HEK293T (cell line): ENCODE measurements at regions not wholly inside any gene's neighbourhood (a gene's known extent, or its start where the extent isn't known, plus 50 kb on each side); places are given as distances from the start of the nearest gene placed in this dataset.
"Not testable (repeated sequence)": the region's sequence is repeated elsewhere in the genome, so short reads cannot be mapped to it uniquely, and the experiment has no call there.

Source experiments
- CTCF ChIA-PET: fragments of 350-600 bp; formaldehyde crosslinking; extraction: SDS; loops from one replicate; lab custom pipeline; 2021; ENCODE audit warnings: antibody characterized with exemption, inconsistent platforms; lab: Yijun Ruan, JAX
- POLR2A ChIA-PET: fragments of 350-600 bp; formaldehyde crosslinking; extraction: SDS; loops from one replicate; lab custom pipeline; 2020; ENCODE audit warnings: antibody characterized with exemption, inconsistent platforms; lab: Yijun Ruan, JAX
- DNase-seq: peaks from one replicate; pipeline ENCODE4 v3.0.0; 2012; ENCODE audit warnings: mixed read lengths; ENCODE audit errors: extremely low spot score
- ARNT ChIP-seq: fragments of 450-650 bp; IDR thresholded peaks from 2 replicates; pipeline ENCODE4 v1.6.1; 2017; ENCODE audit warnings: mild to moderate bottlenecking
- BHLHE40 ChIP-seq: fragments of 450-650 bp; IDR thresholded peaks from 2 replicates; pipeline ENCODE4 v1.6.1; 2016; ENCODE audit warnings: mild to moderate bottlenecking, moderate library complexity, borderline replicate concordance
- CTBP1 ChIP-seq: fragments of 450-650 bp; IDR thresholded peaks from 2 replicates; pipeline ENCODE4 v1.6.1; 2016; ENCODE audit warnings: borderline replicate concordance
- ELF4 ChIP-seq: fragments of 450-650 bp; IDR thresholded peaks from 2 replicates; pipeline ENCODE4 v1.6.1; 2017; ENCODE audit warnings: antibody characterized with exemption
- FOXA1 ChIP-seq: fragments of 450-650 bp; IDR thresholded peaks from 2 replicates; pipeline ENCODE4 v1.6.1; 2016; ENCODE audit warnings: mild to moderate bottlenecking
- FOXK2 ChIP-seq: fragments of 450-650 bp; IDR thresholded peaks from 2 replicates; pipeline ENCODE4 v1.6.1; 2016; ENCODE audit warnings: mild to moderate bottlenecking
- FOXM1 ChIP-seq: fragments of 450-650 bp; IDR thresholded peaks from 2 replicates; pipeline ENCODE4 v1.6.1; 2017; ENCODE audit warnings: mild to moderate bottlenecking, borderline replicate concordance
- HDGF ChIP-seq: fragments of 450-650 bp; IDR thresholded peaks from 2 replicates; pipeline ENCODE4 v1.6.1; 2017; ENCODE audit warnings: antibody characterized with exemption, borderline replicate concordance
- L3MBTL2 ChIP-seq: fragments of 450-650 bp; conservative IDR thresholded peaks from 2 replicates; pipeline ENCODE4 v1.6.1; 2016; ENCODE audit warnings: mild to moderate bottlenecking
- LEF1 ChIP-seq: fragments of 450-650 bp; IDR thresholded peaks from 2 replicates; pipeline ENCODE4 v1.6.1; 2017; ENCODE audit warnings: mild to moderate bottlenecking, borderline replicate concordance
- NFRKB ChIP-seq: fragments of 450-650 bp; IDR thresholded peaks from 2 replicates; pipeline ENCODE4 v1.6.1; 2016; ENCODE audit warnings: mild to moderate bottlenecking, moderate library complexity
- PKNOX1 ChIP-seq: fragments of 450-650 bp; IDR thresholded peaks from 2 replicates; pipeline ENCODE4 v1.6.1; 2016
- SP1 ChIP-seq: fragments of 450-650 bp; IDR thresholded peaks from 2 replicates; pipeline ENCODE4 v1.6.1; 2017
- SUZ12 ChIP-seq: fragments of 450-650 bp; IDR thresholded peaks from 2 replicates; pipeline ENCODE4 v1.6.1; 2016; ENCODE audit warnings: mild to moderate bottlenecking
- TARDBP ChIP-seq: fragments of 450-650 bp; IDR thresholded peaks from 2 replicates; pipeline ENCODE4 v1.6.1; 2016
- ZNF384 ChIP-seq: fragments of 450-650 bp; IDR thresholded peaks from 2 replicates; pipeline ENCODE4 v1.6.1; 2016

- POLR2A ChIA-PET: no interaction called here
- CTCF ChIA-PET: no interaction called here
Measured at GRCh38 chr17:21539146-21539545, 153.2 kb upstream of the KCNJ18 start.

GRCh38 chr17:21540502-21540901 is 151.8 kb upstream of the KCNJ18 start:
- CTCF ChIA-PET: interaction anchor here (0.8 kb wide), 1 partner anchor 28 kb away, joined by 3 read pairs; no protein-coding TSS in a partner anchor
- TF ChIP-seq SUZ12: no peak
- DNase-seq: no peak
- POLR2A ChIA-PET: interaction anchor here (0.9 to 1.5 kb wide), 2 partner anchors 9 to 65 kb away, joined by 3 read pairs; no protein-coding TSS in a partner anchor

More at GRCh38 chr17:21539146-21539545, 153.2 kb upstream of the KCNJ18 start:
- TF ChIP-seq SUZ12 (no peak), PKNOX1 (no peak), FOXK2 (no peak), NFRKB (no peak), ZNF384 (no peak), TARDBP (no peak), CTBP1 (no peak), L3MBTL2 (no peak), SP1 (no peak), BHLHE40 (no peak), HDGF (no peak), FOXM1 (no peak), ELF4 (no peak), LEF1 (no peak), ARNT (no peak), FOXA1 (no peak)
- DNase-seq: no peak

- DNase-seq: no peak
- ChIA-PET CTCF (no interaction called here), POLR2A (interaction anchor here (1.5 kb wide), 1 partner anchor 67 kb away, joined by 3 read pairs; no protein-coding TSS in a partner anchor)
- TF ChIP-seq L3MBTL2 (no peak), FOXA1 (no peak), CTBP1 (no peak), TARDBP (no peak), LEF1 (no peak), FOXM1 (no peak), ARNT (no peak)
Measured at GRCh38 chr17:21542070-21542469, 150.3 kb upstream of the KCNJ18 start.

GRCh38 chr17:21542991-21543390 is 149.3 kb upstream of the KCNJ18 start:
- CTCF ChIA-PET: interaction anchor here (1.0 kb wide), 1 partner anchor 423 kb away, joined by 3 read pairs; no protein-coding TSS in a partner anchor
- POLR2A ChIA-PET: interaction anchor here (1.4 kb wide), 1 partner anchor 9 kb away, joined by 4 read pairs; no protein-coding TSS in a partner anchor
- no peak for DNase-seq
- no peak for TF ChIP-seq TARDBP
- TF ChIP-seq FOXA1: no peak

- no peak for TF ChIP-seq CTBP1
- no peak for TF ChIP-seq TARDBP
- TF ChIP-seq SP1: no peak
- no peak for TF ChIP-seq ELF4
- no peak for TF ChIP-seq FOXA1
- DNase-seq: no peak
- CTCF ChIA-PET: interaction anchor here (0.5 to 0.7 kb wide), 2 partner anchors 84 to 195 kb away, joined by 3 to 9 read pairs; no protein-coding TSS in a partner anchor
- POLR2A ChIA-PET: no interaction called here
Measured at GRCh38 chr17:21545064-21545463, 147.3 kb upstream of the KCNJ18 start.

- POLR2A ChIA-PET: no interaction called here
- DNase-seq: no peak
- TF ChIP-seq HDGF: no peak
- CTCF ChIA-PET: no interaction called here
Measured at GRCh38 chr17:21548236-21548635, 144.1 kb upstream of the KCNJ18 start.

- TF ChIP-seq SP1: no peak
- ChIA-PET POLR2A (no interaction called here), CTCF (interaction anchor here (1.1 kb wide), 1 partner anchor 36 kb away, joined by 3 read pairs; no protein-coding TSS in a partner anchor)
- no peak for DNase-seq
Measured at GRCh38 chr17:21549107-21549687, 143.1 kb upstream of the KCNJ18 start.

- DNase-seq, POLR2A ChIA-PET: not testable (repeated sequence)
- CTCF ChIA-PET: interaction anchor here (1.1 kb wide), 1 partner anchor 37 kb away, joined by 3 read pairs; no protein-coding TSS in a partner anchor
Measured at GRCh38 chr17:21550031-21550430, 142.3 kb upstream of the KCNJ18 start.
